HG02678 (cell line): ENCODE measurements at regions not wholly inside any gene's neighbourhood (a gene's known extent, or its start where the extent isn't known, plus 50 kb on each side); places are given as distances from the start of the nearest gene placed in this dataset.
"Not testable (repeated sequence)": the region's sequence is repeated elsewhere in the genome, so short reads cannot be mapped to it uniquely, and the experiment has no call there.

Experiments used
- ATAC-seq: cut with Tn5 transposase; IDR thresholded peaks from one replicate; pipeline ENCODE4 v1.9.1; 2021; ENCODE audit warnings: mild to moderate bottlenecking, moderate library complexity; ENCODE audit not compliant: unreplicated experiment

- ATAC-seq: no peak
These were observed 533.5 kb downstream of the IGSF11 start for GRCh38 chr3:118501152-118501551.

DNA sequence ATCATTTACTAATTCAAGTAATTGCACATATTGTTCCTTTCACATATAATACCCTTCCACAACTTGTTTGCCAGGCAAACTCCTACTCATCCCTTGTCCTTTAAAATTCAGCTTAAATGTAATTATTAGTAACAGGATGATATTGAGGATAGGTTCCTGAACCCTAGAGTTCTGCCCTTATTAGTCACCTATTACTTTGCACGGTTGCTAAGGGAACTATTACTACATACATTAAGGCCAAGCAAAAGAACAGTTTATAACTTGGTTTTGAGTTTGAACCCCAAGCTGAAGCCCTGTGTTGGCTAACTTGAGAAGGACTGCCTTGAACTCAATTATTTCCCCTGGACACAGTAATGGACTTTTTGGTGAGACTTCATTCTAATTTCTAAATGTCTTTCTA is 529.7 kb downstream of the IGSF11 start:
- ATAC-seq: no peak

GRCh38 chr3:118505784-118506183 is 528.9 kb downstream of the IGSF11 start:
- no peak for ATAC-seq

- no peak for ATAC-seq
These were observed 523.2 kb downstream of the IGSF11 start for GRCh38 chr3:118511402-118511801.

DNA sequence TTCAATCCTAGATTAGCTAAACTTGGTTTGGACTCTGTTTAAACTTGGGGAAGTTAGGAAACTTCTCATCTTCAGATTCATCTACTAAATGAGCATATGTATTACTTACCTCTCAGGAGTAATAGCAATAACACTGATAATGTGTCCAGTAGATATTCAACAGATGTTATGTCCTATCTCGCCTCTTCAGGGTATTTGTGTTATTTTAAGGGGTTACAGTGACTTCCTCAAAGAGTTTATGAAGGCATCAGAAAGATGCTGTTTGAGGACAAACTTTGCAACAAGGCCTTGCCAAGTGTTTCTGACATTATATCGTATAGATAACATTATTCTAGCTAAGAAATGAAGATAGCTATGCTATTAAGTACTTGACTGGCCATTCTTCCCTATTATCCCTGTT is 522.3 kb downstream of the IGSF11 start:
- no peak for ATAC-seq

DNA sequence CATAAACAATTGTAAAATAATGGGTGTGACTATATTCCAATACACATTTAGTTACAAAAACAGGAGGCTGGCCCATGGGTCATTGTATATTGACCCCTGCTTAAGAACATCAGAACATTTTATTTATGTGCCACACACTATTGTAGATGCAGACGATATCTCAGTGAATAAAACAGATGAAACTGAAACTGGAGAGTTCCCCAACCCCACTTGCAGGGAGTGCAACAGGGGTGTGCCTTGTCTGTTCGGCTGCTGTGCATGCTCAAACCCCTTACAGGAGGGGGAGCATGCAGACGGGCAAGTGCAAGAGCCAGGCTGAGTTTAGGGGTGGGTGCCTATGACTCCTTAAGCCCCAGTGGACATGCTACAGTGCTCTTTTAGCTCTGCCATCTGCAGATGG is 509.6 kb downstream of the IGSF11 start:
- ATAC-seq: no peak

GRCh38 chr3:118526758-118527513 is 507.7 kb downstream of the IGSF11 start:
- peak; percentile 70 for ATAC-seq

DNA sequence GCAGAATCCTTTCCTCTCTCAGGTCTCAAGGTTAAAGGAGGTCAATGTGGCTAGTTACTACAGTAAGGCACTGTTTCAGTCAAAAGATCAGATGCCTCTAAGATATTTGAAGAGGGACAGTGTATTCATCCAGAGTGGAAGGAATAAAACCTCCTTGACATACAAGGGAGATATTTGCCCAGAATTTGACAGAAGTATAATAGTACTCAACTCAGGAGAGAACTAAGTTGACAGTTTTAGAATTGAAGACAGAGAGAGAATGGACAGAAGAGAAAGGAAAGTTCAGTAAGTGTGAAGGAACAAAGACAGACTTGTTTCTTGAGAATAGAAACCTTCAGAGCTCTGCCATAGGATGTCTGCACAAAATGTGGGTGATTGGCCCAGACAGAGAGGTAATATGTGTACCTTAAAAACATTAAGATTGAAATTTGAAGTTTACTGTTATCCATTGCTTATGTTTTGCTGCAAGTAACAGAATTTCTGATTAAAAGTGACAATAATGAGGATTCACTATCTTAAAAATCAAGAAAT is 507.1 kb downstream of the IGSF11 start:
- peak; percentile 17 for ATAC-seq

DNA sequence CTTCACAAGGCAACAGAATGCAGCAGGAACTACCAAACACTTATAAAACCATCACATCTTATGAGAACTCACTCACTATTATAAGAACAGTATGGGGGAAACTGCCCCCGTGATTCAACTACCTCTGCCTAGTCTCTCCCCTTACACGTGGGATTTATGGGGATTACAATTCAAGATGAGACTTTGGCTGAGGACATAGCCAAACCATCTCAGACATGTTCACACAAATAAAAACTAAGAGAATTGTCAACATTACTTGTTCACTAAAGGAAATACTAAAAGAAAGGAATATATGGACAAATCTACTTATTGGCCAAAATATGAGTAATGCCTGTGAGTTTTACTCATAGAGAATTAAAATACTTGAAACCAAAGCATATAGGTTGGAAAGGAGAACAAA is 505.1 kb downstream of the IGSF11 start:
- ATAC-seq: no peak

GRCh38 chr3:118530350-118530922 is 504.2 kb downstream of the IGSF11 start:
- ATAC-seq: no peak

GRCh38 chr3:118530927-118531356 is 503.7 kb downstream of the IGSF11 start:
- not testable (repeated sequence) for ATAC-seq

- ATAC-seq: no peak
These were observed 502.8 kb downstream of the IGSF11 start for GRCh38 chr3:118531816-118532215.

DNA sequence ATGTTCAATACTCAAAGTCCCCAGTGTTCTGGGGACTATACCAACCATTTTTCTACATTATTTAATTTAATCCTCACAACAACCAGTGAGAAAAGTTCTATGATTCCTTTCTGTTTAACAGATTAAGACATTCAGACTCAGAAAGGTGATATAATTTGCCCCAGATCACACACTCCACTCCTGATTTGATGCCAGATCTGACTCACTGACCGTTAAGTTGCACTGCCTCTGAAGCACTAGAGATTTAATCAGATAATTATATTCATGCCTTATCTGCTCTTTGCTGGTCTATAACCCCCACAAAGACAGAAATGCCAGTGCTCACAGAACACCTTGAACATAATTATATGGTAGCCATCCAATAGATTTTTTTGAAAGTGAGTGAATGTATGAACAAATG is 501.0 kb downstream of the IGSF11 start:
- no peak for ATAC-seq

DNA sequence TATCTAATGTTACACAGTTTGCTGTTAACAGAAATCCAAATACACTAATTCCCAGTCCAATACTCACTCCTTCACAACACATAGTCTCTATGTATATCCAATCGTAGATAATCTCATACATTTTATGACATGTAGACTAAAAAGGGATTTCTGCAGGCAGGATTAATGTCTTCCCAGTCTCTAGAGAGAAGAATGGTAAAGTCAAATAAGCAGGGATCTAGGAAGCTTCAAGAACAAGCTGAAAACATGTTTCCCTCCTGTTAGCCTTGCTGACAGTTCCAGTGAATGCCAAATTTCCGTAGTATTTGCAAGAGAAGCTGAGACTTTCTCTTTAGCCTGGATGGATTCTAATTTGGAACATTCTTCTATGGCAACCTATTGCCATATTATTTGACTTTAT is 500.1 kb downstream of the IGSF11 start:
- ATAC-seq: no peak

DNA sequence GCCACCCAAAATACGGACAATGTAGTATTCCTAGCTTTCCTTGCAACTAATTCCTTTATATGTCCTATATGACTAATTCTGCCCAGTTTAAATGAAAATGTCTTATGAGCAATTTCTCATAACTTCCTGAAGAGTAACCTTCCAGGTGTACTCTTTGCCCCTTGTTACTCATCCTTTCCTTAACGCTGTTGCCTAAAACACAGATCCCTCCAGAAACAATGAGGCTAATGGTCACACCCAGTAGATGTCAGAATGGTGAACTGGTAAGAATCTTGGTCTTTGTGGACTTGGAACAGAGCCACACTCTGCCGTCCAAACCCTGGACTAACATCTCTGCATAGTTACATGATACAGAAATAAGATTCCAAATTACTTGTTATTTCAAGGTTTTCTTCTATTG is 497.9 kb downstream of the IGSF11 start:
- ATAC-seq: no peak

GRCh38 chr3:118537454-118537853 is 497.2 kb downstream of the IGSF11 start:
- no peak for ATAC-seq

- ATAC-seq: no peak
These were observed 496.5 kb downstream of the IGSF11 start for GRCh38 chr3:118538187-118538586.

DNA sequence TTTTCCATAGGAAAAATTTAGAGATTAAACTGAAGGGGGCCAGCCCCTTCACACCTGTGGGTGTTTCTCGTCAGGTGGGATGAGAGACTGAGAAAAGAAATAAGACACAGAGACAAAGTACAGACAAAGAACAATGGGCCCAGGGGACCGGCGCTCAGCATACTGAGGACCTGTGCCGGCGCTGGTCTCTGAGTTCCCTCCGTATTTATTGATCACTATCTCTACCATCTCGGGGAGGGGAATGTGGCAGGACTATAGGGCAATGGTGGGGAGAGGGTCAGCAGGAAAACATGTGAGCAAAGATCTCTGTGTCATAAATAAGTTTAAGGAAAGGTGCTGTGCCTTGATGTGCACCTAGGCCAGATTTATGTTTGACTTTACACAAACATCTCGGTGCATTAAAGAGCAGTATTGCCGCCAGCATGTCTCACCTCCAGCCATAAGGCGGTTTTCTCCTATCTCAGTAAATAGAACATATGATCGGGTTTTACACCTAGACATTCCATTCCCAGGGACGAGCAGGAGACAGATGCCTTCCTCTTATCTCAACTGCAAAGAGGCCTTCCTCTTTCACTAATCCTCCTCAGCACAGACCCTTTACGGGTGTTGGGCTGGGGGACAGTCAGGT is 494.7 kb downstream of the IGSF11 start:
- ATAC-seq: not testable (repeated sequence)

GRCh38 chr3:118540448-118540821 is 494.2 kb downstream of the IGSF11 start:
- not testable (repeated sequence) for ATAC-seq

GRCh38 chr3:118540826-118541225 is 493.8 kb downstream of the IGSF11 start:
- no peak for ATAC-seq

DNA sequence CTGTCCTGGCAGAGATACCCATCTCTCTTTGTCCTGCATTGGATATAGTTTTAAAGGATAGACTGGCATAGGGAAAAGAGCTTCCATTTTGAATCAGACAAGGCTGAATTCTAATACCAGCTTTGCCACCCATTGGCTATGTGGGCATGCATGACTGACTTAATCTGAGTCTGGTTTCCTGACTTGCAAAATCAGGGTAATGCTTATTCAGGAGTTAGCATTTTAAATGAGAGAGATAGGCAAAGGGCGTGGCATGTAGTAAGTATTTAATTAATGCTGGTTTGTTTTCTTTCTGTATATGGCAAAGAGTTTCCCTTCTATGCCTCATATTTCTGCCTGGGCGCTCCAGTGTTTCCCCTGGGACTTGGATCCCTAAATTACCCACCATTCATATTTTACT is 492.9 kb downstream of the IGSF11 start:
- no peak for ATAC-seq

DNA sequence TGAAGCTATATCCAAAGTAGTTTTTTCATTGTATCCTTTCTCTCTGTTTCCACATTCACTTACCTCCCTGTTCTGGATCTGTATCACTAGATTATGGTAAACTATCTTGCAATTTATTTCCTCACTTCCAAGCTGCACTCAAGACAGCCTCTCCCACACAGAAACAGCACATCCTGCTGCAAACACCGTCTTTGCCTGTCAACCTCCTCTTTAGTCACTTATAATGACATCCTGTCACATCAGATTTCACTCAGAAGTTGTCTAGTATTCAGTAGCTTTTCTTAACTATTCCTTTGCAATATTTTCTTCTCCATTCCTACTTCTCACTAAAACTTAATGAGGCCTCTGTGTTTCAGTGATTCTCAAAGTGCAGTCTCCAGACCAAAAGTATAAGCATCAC is 490.8 kb downstream of the IGSF11 start:
- ATAC-seq: no peak
